ENCODE measurements at regions not wholly inside any gene's neighbourhood (a gene's known extent, or its start where the extent isn't known, plus 50 kb on each side); places are given as distances from the start of the nearest gene placed in this dataset.

DNA sequence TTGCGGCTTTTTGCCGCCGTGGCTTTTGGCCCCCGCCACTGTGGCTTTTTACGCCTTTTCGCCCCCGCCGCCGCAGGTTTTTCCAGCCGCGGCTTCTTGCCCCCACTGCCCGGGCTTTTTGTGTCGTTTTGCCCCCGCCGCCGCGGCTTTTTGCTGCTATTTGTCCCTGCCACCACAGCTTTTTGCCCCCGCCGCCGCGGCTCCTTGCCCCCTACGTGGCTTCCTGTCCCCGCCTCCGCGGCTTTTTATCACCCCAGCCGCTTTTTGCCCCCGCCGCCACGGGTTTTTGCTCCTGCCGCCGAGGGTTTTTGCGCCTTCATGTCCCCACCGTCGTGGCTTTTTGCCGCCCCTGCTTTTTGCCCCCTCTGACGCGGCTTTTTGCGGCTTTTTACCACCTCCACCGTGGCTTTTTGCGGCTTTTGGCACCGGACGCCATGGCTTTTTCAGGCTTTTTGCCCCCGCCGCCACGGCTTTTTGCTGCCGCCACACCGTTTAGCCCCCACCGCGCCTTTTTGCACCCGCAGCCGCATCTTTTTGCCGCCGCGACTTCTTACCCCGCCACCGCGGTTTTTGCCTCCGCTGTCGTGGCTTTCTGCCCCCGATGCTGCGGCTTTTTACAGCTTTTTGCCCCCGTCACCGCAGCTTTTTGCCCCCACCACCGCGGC lies 637.0 kb downstream of the ZNF716 start:
- no peak for DNase-seq (ENCODE audit: low spot score)
- 85% methylated on average over 65 of the region's 65 CpGs for WGBS (ENCODE audit: low lambda C conversion rate)
- no peak for ATAC-seq
- H2AFZ ChIP-seq (ENCODE audit: low read length): no peak overlapping the region
- BruUV-seq (replicated peaks): no TSS peak
- H3K36me3 ChIP-seq (replicated peaks in 1 of 2; ENCODE audit: control insufficient read depth in 1 of 2, insufficient read depth in 2 of 2, low read length in 2 of 2): no peaks in the 10 kb centered on the region
- no peak overlapping the region for H3K4me2 ChIP-seq (ENCODE audit: low read depth, low read length)
- no peaks in the 10 kb centered on the region for H3K27me3 ChIP-seq (ENCODE audit: control insufficient read depth in 1 of 2, insufficient read depth in 2 of 2, low read length in 2 of 2)
- peaks cover 47% of the 10 kb centered on the region for H3K9me3 ChIP-seq (ENCODE audit: low read length)
- no peak overlapping the region for H3K4me3 ChIP-seq (replicated peaks in 1 of 3; ENCODE audit: insufficient read depth in 1 of 3, low read depth in 2 of 3, low read length in 3 of 3)
- intact Hi-C loops (cut with micrococcal nuclease; ENCODE audit: unreplicated experiment): no loop called here
- no peaks in the 10 kb centered on the region for H3K4me1 ChIP-seq (ENCODE audit: insufficient read depth, low read length)
- H4K20me1 ChIP-seq (ENCODE audit: insufficient read depth, low read length): no peaks in the 10 kb centered on the region
- ChIA-PET CTCF (ENCODE audit: low intra/inter-chr PET ratio, low total read pairs) (no interaction called here), POLR2A (no interaction called here)
- TF ChIP-seq ERF (CRISPR knock-in tag; IDR thresholded peaks at IDR 0.05) (no peak), ZNF329 (CRISPR knock-in tag; IDR thresholded peaks at IDR 0.05; ENCODE audit: low read depth) (no peak), ZNF292 (CRISPR knock-in tag; IDR thresholded peaks at IDR 0.05; ENCODE audit: borderline replicate concordance, low read depth) (no peak), HMGA1 (CRISPR knock-in tag; conservative IDR thresholded peaks at IDR 0.05) (no peak), ISL2 (CRISPR knock-in tag; IDR thresholded peaks at IDR 0.05) (no peak), ZNF331 (CRISPR knock-in tag; IDR thresholded peaks at IDR 0.05) (no peak), ATF5 (CRISPR knock-in tag; IDR thresholded peaks at IDR 0.05; ENCODE audit: low read depth) (no peak)
- no peaks in the 10 kb centered on the region for H3K79me2 ChIP-seq (ENCODE audit: insufficient read depth, low read length)
- H3K27ac ChIP-seq (ENCODE audit: extremely low read length, insufficient read depth, low read length): no peak overlapping the region
- FAIRE-seq: no peak
- in situ Hi-C loops (cut with HindIII; ENCODE audit: extremely low pct_ligation_motif_present, low pct_unique_long_range_greater_than_20kb): no loop called here
- no peak overlapping the region for H3K9ac ChIP-seq (ENCODE audit: insufficient read depth, low read depth, low read length)

GRCh38 chr7:58087536-58088190 lies 637.7 kb downstream of the ZNF716 start:
- Histone ChIP-seq H3K9me3 (ENCODE audit: low read length) (peaks cover 47% of the 10 kb centered on the region), H3K27me3 (ENCODE audit: control insufficient read depth in 1 of 2, insufficient read depth in 2 of 2, low read length in 2 of 2) (no peaks in the 10 kb centered on the region), H2AFZ (ENCODE audit: low read length) (no peak overlapping the region), H3K9ac (ENCODE audit: insufficient read depth, low read depth, low read length) (no peak overlapping the region), H3K79me2 (ENCODE audit: insufficient read depth, low read length) (no peaks in the 10 kb centered on the region), H4K20me1 (ENCODE audit: insufficient read depth, low read length) (no peaks in the 10 kb centered on the region), H3K4me3 (replicated peaks in 1 of 3; ENCODE audit: insufficient read depth in 1 of 3, low read depth in 2 of 3, low read length in 3 of 3) (no peak overlapping the region), H3K27ac (ENCODE audit: extremely low read length, insufficient read depth, low read length) (no peak overlapping the region), H3K4me1 (ENCODE audit: insufficient read depth, low read length) (no peaks in the 10 kb centered on the region), H3K4me2 (ENCODE audit: low read depth, low read length) (no peak overlapping the region), H3K36me3 (replicated peaks in 1 of 2; ENCODE audit: control insufficient read depth in 1 of 2, insufficient read depth in 2 of 2, low read length in 2 of 2) (no peaks in the 10 kb centered on the region)
- no peak for DNase-seq (ENCODE audit: low spot score)
- POLR2A ChIA-PET: no interaction called here
- intact Hi-C loops (cut with micrococcal nuclease; ENCODE audit: unreplicated experiment) (no loop called here), in situ Hi-C loops (cut with HindIII; ENCODE audit: extremely low pct_ligation_motif_present, low pct_unique_long_range_greater_than_20kb) (no loop called here)
- WGBS (ENCODE audit: low lambda C conversion rate): 84% methylated on average over 55 of the region's 56 CpGs
- CTCF ChIA-PET (ENCODE audit: low intra/inter-chr PET ratio, low total read pairs): no interaction called here
- BruUV-seq (replicated peaks): no TSS peak
- FAIRE-seq: no peak
- TF ChIP-seq ZNF367 (CRISPR knock-in tag; IDR thresholded peaks at IDR 0.05; ENCODE audit: borderline replicate concordance) (no peak), JUNB (CRISPR knock-in tag; IDR thresholded peaks at IDR 0.05; ENCODE audit: borderline replicate concordance) (no peak), ADNP (CRISPR knock-in tag; IDR thresholded peaks at IDR 0.05) (no peak), MAFK (conservative IDR thresholded peaks at IDR 0.05 in 1 of 2, IDR thresholded peaks at IDR 0.05 in 1 of 2; ENCODE audit: low read length in 2 of 2) (peak in 1 of 2 experiments; percentile 41; a peak in 2 of 4 replicates)
- TF ChIP-seq, protein P1, sequence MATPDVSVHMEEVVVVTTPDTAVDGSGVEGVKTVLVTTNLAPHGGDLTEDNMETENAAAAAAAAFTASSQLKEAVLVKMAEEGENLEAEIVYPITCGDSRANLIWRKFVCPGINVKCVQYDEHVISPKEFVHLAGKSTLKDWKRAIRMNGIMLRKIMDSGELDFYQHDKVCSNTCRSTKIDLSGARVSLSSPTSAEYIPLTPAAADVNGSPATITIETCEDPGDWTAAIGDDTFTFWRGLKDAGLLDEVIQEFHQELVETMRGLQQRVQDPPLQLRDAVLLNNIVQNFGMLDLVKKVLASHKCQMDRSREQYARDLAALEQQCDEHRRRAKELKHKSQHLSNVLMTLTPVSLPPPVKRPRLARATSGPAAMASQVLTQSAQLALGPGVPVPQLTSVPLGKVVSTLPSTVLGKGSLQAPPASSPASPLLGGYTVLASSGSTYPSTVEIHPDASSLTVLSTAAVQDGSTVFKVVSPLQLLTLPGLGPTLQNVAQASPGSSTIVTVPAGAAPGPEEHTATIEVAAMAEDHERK (CRISPR knock-in tag; IDR thresholded peaks at IDR 0.05; ENCODE audit: low read depth): no peak
- ATAC-seq: no peak
